HG02642 (cell line): ENCODE measurements at regions not wholly inside any gene's neighbourhood (a gene's known extent, or its start where the extent isn't known, plus 50 kb on each side); places are given as distances from the start of the nearest gene placed in this dataset.

ENCODE experiments used
- ATAC-seq: cut with Tn5 transposase; IDR thresholded peaks from one replicate; pipeline ENCODE4 v1.9.1; 2021; ENCODE audit warnings: mild to moderate bottlenecking; ENCODE audit not compliant: unreplicated experiment, poor library complexity

DNA sequence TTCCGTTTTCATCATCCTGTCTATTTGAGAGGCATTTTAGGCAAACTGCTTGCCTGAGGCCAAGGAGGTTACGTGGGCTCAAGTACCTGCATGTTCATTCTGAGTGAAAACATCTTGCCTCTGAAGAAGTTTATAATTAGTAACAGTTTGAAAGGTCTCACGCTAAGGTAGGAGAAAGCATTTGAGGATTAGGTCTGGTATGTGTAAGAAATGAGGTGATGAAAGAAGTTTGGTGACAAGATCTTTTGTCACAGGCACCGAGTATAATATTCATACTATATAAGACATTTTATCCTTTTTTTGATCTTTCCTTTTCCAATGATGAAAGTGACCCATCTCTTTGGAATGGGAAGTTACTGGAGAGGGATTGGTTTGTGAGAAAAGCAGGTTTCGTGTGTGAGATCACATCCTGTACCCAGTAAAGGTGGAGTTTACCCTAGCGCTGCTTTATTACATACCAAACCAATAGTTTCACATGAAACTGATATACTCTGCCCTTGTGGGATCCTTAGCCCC is 98.7 kb upstream of the PDC start:
- ATAC-seq, result no peak

GRCh38 chr1:186557147-186557777 is 96.3 kb upstream of the PDC start:
- no peak for ATAC-seq

- no peak for ATAC-seq
Measured at GRCh38 chr1:186550832-186551231, 89.9 kb upstream of the PDC start.

DNA sequence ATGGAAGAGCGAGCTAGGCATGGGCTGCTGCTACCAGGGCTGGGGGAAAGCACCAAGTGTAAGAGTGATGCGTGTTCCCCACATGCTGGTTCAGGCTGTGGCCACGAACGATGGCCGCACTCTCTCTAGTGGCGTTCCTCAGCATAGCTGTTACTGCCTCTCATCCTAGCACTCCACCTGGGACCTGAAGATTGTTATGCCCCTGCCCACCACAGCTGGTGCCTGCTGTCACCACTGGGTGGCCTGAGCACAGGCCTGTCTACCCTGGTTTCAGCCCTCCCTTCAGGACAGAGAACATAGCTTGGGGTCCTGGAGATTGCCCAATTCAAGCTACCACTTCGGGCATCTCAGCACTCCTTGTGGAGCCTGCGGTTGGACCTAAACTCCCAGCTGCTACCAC is 80.1 kb upstream of the PDC start:
- no peak for ATAC-seq

GRCh38 chr1:186540521-186540920 is 79.6 kb upstream of the PDC start:
- ATAC-seq, result no peak

GRCh38 chr1:186536273-186536890 is 75.5 kb upstream of the PDC start:
- no peak for ATAC-seq

GRCh38 chr1:186535388-186536133 is 74.6 kb upstream of the PDC start:
- no peak for ATAC-seq

DNA sequence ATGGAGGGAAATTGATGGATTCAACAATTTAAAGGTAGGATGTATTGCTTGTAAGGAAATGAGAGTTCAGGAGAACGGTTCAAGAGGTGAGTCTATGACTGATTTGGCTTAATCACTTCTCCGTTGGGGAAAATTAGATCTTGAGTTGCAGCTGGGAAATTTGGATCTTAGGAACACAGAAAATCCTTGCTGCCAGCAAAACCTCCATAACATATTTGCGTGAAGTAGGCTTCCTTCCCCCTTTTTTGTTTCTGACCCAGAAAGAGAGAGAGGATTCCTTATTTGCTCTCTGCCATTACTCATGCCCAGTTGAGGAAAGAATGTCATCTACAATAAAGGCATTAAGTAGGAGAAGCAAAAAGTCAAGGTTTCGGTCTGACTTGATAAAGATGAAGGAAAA is 73.5 kb upstream of the PDC start:
- no peak for ATAC-seq

DNA sequence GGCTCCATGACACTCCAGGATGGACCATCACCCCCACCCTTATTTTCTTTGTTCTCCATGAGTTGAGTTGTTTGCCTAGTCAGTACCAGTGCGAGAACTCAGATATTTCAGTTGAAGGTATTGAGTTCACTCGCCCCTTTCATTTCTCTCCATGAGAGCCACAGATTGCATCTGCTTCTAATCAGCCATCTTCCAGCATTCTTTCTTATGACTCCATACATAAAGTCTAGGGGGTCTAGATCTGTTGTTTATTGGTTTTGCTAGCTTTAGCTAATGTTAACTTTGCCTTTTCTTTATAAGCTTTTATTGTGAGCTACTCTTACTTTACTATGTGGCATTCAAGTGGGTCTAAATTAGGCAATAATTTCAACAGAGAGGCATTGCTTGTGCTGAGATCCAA is 71.6 kb upstream of the PDC start:
- no peak for ATAC-seq

DNA sequence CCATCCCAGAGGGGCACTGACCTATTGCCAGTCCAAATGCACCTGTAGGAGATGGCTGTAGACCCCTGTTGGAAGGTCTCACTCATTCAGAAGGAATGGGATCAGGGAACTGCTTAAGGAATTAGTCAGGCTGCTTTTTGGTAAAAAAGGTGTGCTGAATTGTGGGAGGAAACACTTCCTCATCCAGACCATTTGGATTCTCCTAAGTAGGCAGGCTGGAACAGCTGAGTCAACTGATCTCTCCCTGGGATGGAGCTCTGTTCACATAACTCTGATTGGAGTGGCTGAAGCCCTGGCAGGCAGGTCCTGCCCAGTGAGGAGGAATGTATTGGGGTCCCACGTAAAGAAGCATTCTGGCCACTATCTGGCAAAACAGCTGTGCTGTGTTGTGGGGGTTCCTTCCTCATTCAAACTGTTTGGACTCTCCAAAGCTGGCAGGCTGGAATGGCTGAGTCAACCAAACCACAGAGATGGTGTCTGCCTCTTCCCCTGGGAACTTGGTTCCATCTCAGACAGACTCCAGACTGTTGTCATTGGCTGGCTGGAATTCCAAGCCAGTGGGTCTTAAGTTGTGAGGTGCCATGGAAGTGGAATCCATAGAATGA is 70.7 kb upstream of the PDC start:
- no peak for ATAC-seq

GRCh38 chr1:186530109-186530508 is 69.2 kb upstream of the PDC start:
- no peak for ATAC-seq

- ATAC-seq, result no peak
Measured at GRCh38 chr1:186519982-186520381, 59.1 kb upstream of the PDC start.

GRCh38 chr1:186518822-186519381 is 58.0 kb upstream of the PDC start:
- peak; percentile 68 for ATAC-seq

- ATAC-seq, result peak; percentile 8
Measured at GRCh38 chr1:186518395-186518794, 57.5 kb upstream of the PDC start.

DNA sequence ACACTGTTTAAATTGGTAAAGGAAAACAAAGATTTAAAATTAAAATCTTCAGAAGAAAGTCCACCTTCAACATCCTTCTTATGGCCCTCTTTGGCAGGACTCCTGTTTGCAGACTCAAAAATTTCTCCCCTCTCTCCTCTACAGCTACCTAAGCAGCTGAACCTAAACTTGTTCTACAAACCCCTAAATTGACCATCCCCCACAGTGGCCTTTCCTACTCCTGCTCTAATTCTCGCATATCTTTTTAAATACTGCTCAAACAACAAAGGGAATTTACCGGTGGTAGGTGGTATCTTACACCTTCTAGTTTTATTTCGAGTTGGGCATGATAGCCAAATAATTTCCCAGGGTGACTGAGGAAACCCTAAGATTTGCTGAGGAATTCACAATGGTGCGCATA is 53.5 kb upstream of the PDC start:
- no peak for ATAC-seq

DNA sequence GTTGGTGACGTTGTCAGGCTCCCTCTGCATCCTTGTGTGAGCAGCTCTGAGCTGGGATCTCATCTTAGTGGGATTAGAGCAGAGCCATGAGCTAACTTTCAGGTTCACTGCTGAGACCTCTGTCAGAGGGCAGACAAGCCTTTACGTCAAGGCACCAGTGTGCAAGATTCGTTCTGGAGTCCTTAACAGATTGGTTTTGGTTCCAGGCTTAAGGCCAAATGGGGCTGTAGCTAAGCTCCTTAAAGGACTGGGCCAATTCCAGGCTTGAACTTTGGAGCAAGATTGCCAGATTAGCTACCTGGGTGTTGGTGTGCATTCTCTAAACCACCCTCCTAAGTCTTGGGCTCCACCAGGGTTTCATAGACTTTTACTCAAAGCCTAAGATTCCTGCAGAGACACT is 52.6 kb upstream of the PDC start:
- no peak for ATAC-seq

GRCh38 chr1:186512698-186513457 is 52.0 kb upstream of the PDC start:
- ATAC-seq, result peak; percentile 8

- peak; percentile 84 for ATAC-seq
Measured at GRCh38 chr1:186511761-186512637, 51.1 kb upstream of the PDC start.
